Gastroesophageal sphincter (tissue), 4 donors: ENCODE measurements at regions not wholly inside any gene's neighbourhood (a gene's known extent, or its start where the extent isn't known, plus 50 kb on each side); places are given as distances from the start of the nearest gene placed in this dataset.
A peak's percentile ranks its signal among the peaks of the same experiment; 100 is the strongest.
"Not testable (repeated sequence)": the region's sequence is repeated elsewhere in the genome, so short reads cannot be mapped to it uniquely, and the experiment has no call there.

Experiments
- ATAC-seq: fragments of 150-250 bp; one replicate; pipeline ENCODE4 v1.9.1; 2016; ENCODE audit warnings: mild to moderate bottlenecking, moderate library complexity
- H3K27ac ChIP-seq, 4 donors: fragments of 200-600 bp; sonication (generic) in 3 of 4; 1 replicate in 3 of 4; 2 replicates in 1 of 4; pipeline ENCODE4 v1.5.1; 2016 to 2019
- H3K27me3 ChIP-seq: fragments of 200-600 bp; sonication (generic); one replicate; pipeline ENCODE4 v1.5.1; 2019
- H3K36me3 ChIP-seq, 2 donors: fragments of 200-600 bp; sonication (generic); one replicate each; pipeline ENCODE4 v1.5.1; 2019; ENCODE audit warnings: control low read depth in 1 of 2
- H3K4me1 ChIP-seq, 3 donors: fragments of 200-600 bp; sonication (generic); 1 replicate in 2 of 3; 2 replicates in 1 of 3; pipeline ENCODE4 v1.5.1; 2016 to 2019; ENCODE audit warnings: control low read depth in 2 of 3
- H3K4me3 ChIP-seq, 2 donors: fragments of 200-600 bp; sonication (generic); one replicate each; pipeline ENCODE4 v1.5.1; 2019; ENCODE audit warnings: mild to moderate bottlenecking in 1 of 2, moderate library complexity in 1 of 2
- H3K9me3 ChIP-seq, 3 donors: fragments of 200-600 bp; sonication (generic); one replicate each; pipeline ENCODE4 v1.5.1; 2017 to 2019; ENCODE audit warnings: control low read depth in 2 of 3
- CTCF ChIP-seq, 4 experiments: fragments of 200-600 bp in 2 of 4; fragments of 450-650 bp in 2 of 4; sonication (generic) in 1 of 4; IDR thresholded peaks; one replicate each; pipeline ENCODE4 v1.5.1; 2017 to 2019; ENCODE audit warnings: antibody characterized with exemption in 4 of 4, mild to moderate bottlenecking in 2 of 4, moderate library complexity in 2 of 4
- EP300 ChIP-seq: sonication (generic); formaldehyde crosslinking; IDR thresholded peaks from one replicate; pipeline ENCODE4 v1.6.1; 2017; ENCODE audit warnings: antibody characterized with exemption, mild to moderate bottlenecking
- POLR2A ChIP-seq, 2 donors: fragments of 450-650 bp; IDR thresholded peaks; one replicate each; pipeline ENCODE4 v1.6.1; 2017; ENCODE audit warnings: antibody characterized with exemption in 2 of 2, mild to moderate bottlenecking in 2 of 2, moderate library complexity in 1 of 2
- POLR2AphosphoS5 ChIP-seq: sonication (generic); formaldehyde crosslinking; IDR thresholded peaks from one replicate; pipeline ENCODE4 v1.6.1; 2017; ENCODE audit warnings: antibody characterized with exemption
- WGBS, 2 donors: methylation state at CpG; one replicate each; pipeline ENCODE4 v1.1.5; 2018; ENCODE audit warnings: low coverage in 1 of 2; 5-methylcytosine and 5-hydroxymethylcytosine counted together

GRCh38 chr21:38902608-38903445, 97.1 kb downstream of the ETS2 start:
- Histone ChIP-seq H3K4me1 (peaks cover 0 to 22% (median 11%) of the 10 kb centered on the region in 3 donors), H3K4me3 (no peak overlapping the region), H3K36me3 (no peaks in the 10 kb centered on the region), H3K27ac (peak overlapping the region; percentile 20 to 82 (median 64)), H3K9me3 (no peaks in the 10 kb centered on the region), H3K27me3 (no peaks in the 10 kb centered on the region)
- TF ChIP-seq EP300 (no peak), POLR2A (IDR thresholded peaks at IDR 0.05) (no peak), CTCF (IDR thresholded peaks at IDR 0.05) (no peak), POLR2AphosphoS5 (no peak)
- ATAC-seq: no peak
- WGBS, 2 donors: 89 to 90% methylated on average over 8 to 9 of the region's 9 CpGs

GRCh38 chr21:38900499-38900898, 94.8 kb downstream of the ETS2 start:
- TF ChIP-seq POLR2AphosphoS5 (no peak), CTCF (IDR thresholded peaks at IDR 0.05) (no peak), POLR2A (IDR thresholded peaks at IDR 0.05) (no peak), EP300 (no peak)
- Histone ChIP-seq H3K4me3 (no peak overlapping the region), H3K36me3 (no peaks in the 10 kb centered on the region), H3K27ac (no peak overlapping the region), H3K9me3 (no peaks in the 10 kb centered on the region), H3K4me1 (peaks cover 0 to 18% (median 3%) of the 10 kb centered on the region in 3 donors), H3K27me3 (no peaks in the 10 kb centered on the region)
- ATAC-seq: no peak
- WGBS, 2 donors: 33 to 69% methylated on average over 1 to 2 of the region's 2 CpGs

GRCh38 chr21:38899985-38900384, 94.3 kb downstream of the ETS2 start:
- H3K4me1 ChIP-seq: peaks cover 0 to 18% (median 3%) of the 10 kb centered on the region in 3 donors
- not testable (repeated sequence) for H3K36me3 ChIP-seq, H3K27me3 ChIP-seq, H3K27ac ChIP-seq, ATAC-seq, H3K9me3 ChIP-seq, H3K4me3 ChIP-seq
- WGBS, 2 donors: 85 to 89% methylated on average over 6 of the region's 6 CpGs

- peak overlapping the region in 1 of 4 donors; percentile 1 for H3K27ac ChIP-seq
These were observed 93.7 kb downstream of the ETS2 start for GRCh38 chr21:38899277-38899947.

More at GRCh38 chr21:38899277-38899947, 93.7 kb downstream of the ETS2 start:
- Histone ChIP-seq H3K4me1 (peaks cover 0 to 18% (median 3%) of the 10 kb centered on the region in 3 donors), H3K4me3 (no peak overlapping the region), H3K9me3 (no peaks in the 10 kb centered on the region), H3K27me3 (no peaks in the 10 kb centered on the region), H3K36me3 (no peaks in the 10 kb centered on the region)
- no peak for ATAC-seq
- no peak for TF ChIP-seq CTCF (IDR thresholded peaks at IDR 0.05)
- no peak for TF ChIP-seq POLR2AphosphoS5
- TF ChIP-seq POLR2A (IDR thresholded peaks at IDR 0.05): no peak
- WGBS, 2 donors: 89 to 100% methylated on average over 2 to 3 of the region's 3 CpGs
